Keratinocyte (primary cell): ENCODE measurements at regions not wholly inside any gene's neighbourhood (a gene's known extent, or its start where the extent isn't known, plus 50 kb on each side); places are given as distances from the start of the nearest gene placed in this dataset.

Source experiments
- DNase-seq: peaks from one replicate; pipeline ENCODE4 v3.0.0-alpha.2; 2011; ENCODE audit warnings: low read depth, missing footprints, low spot score
- FAIRE-seq: peaks from 2 replicates; lab custom pipeline; 2011; peaks lifted over from hg19 to GRCh38; lab: Jason Lieb, UNC
- H2AFZ ChIP-seq: 2 replicates; pipeline ENCODE4 v1.6.0; 2012; ENCODE audit warnings: low read length, control low read depth, inconsistent platforms; ENCODE audit not compliant: control insufficient read depth
- H3K27ac ChIP-seq: 2 replicates; pipeline ENCODE4 v1.5.1; 2011; ENCODE audit warnings: low read length; ENCODE audit not compliant: control insufficient read depth, insufficient read depth
- H3K27me3 ChIP-seq: 3 replicates; pipeline ENCODE4 v1.6.0; 2011; ENCODE audit warnings: low read length; ENCODE audit not compliant: control insufficient read depth, insufficient read depth; ENCODE audit errors: extremely low read depth
- H3K36me3 ChIP-seq, 2 experiments: 2 replicates in 1 of 2; 3 replicates in 1 of 2; pipeline ENCODE4 v1.5.1; 2011; ENCODE audit warnings: low read length in 2 of 2, mild to moderate bottlenecking in 1 of 2; ENCODE audit not compliant: control insufficient read depth in 2 of 2, insufficient read depth in 2 of 2; ENCODE audit errors: extremely low read depth in 1 of 2
- H3K4me1 ChIP-seq: 3 replicates; pipeline ENCODE4 v1.5.1; 2011; ENCODE audit warnings: low read length; ENCODE audit not compliant: control insufficient read depth, insufficient read depth; ENCODE audit errors: extremely low read depth
- H3K4me2 ChIP-seq: 3 replicates; pipeline ENCODE4 v1.6.0; 2011; ENCODE audit warnings: low read depth, low read length; ENCODE audit not compliant: control insufficient read depth, insufficient read depth; ENCODE audit errors: extremely low read depth
- H3K4me3 ChIP-seq, 3 experiments: fragments of 200-600 bp in 1 of 3; sonication (generic) in 1 of 3; 2 replicates in 2 of 3; 3 replicates in 1 of 3; pipeline ENCODE4 v1.5.1; 2011 to 2016; ENCODE audit warnings: low read length in 3 of 3, mild to moderate bottlenecking in 3 of 3, control low read depth in 2 of 3, inconsistent platforms in 1 of 3, low read depth in 1 of 3, mixed read lengths in 1 of 3, mixed run types in 1 of 3, moderate library complexity in 1 of 3; ENCODE audit not compliant: control insufficient read depth in 2 of 3, insufficient read depth in 2 of 3; ENCODE audit errors: extremely low read depth in 1 of 3
- H3K79me2 ChIP-seq: 2 replicates; pipeline ENCODE4 v1.6.0; 2012; ENCODE audit warnings: low read length; ENCODE audit not compliant: control insufficient read depth, insufficient read depth
- H3K9ac ChIP-seq: 3 replicates; pipeline ENCODE4 v1.6.0; 2011; ENCODE audit warnings: low read length; ENCODE audit not compliant: control insufficient read depth, insufficient read depth; ENCODE audit errors: extremely low read depth
- H3K9me1 ChIP-seq: 3 replicates; pipeline ENCODE4 v1.6.0; 2011; ENCODE audit warnings: low read length; ENCODE audit not compliant: control insufficient read depth, insufficient read depth; ENCODE audit errors: extremely low read depth
- H3K9me3 ChIP-seq: 2 replicates; pipeline ENCODE4 v1.5.1; 2012; ENCODE audit warnings: low read depth, low read length; ENCODE audit not compliant: control insufficient read depth
- H4K20me1 ChIP-seq: 3 replicates; pipeline ENCODE4 v1.6.0; 2011; ENCODE audit warnings: low read length; ENCODE audit not compliant: control insufficient read depth, insufficient read depth; ENCODE audit errors: extremely low read depth
- EZH2 ChIP-seq: IDR thresholded peaks from one replicate; pipeline ENCODE4 v1.6.1; 2012; ENCODE audit warnings: inconsistent platforms, mild to moderate bottlenecking, low read length, moderate library complexity
- dilution Hi-C: fragments of 300-500 bp; cut with MboI; formaldehyde crosslinking; loops from one replicate; pipeline ENCODE4 v1.7.0; 2020; ENCODE audit warnings: low sequenced_read_pairs; ENCODE audit not compliant: extremely low pct_ligation_motif_present
- TF ChIP-seq, protein P1 (sequence below), 3 experiments: IDR thresholded peaks in 1 of 3; conservative IDR thresholded peaks in 1 of 3; optimal IDR thresholded peaks in 1 of 3; 2 replicates in 2 of 3; 3 replicates in 1 of 3; pipeline versions ENCODE3 to v1.5.1; 2011; ENCODE audit warnings: low read length in 3 of 3, mild to moderate bottlenecking in 3 of 3, moderate library complexity in 2 of 3, control low read depth in 1 of 3, inconsistent platforms in 1 of 3; ENCODE audit not compliant: insufficient read depth in 2 of 3; ENCODE audit errors: extremely low read depth in 1 of 3

- TF ChIP-seq, protein P1, sequence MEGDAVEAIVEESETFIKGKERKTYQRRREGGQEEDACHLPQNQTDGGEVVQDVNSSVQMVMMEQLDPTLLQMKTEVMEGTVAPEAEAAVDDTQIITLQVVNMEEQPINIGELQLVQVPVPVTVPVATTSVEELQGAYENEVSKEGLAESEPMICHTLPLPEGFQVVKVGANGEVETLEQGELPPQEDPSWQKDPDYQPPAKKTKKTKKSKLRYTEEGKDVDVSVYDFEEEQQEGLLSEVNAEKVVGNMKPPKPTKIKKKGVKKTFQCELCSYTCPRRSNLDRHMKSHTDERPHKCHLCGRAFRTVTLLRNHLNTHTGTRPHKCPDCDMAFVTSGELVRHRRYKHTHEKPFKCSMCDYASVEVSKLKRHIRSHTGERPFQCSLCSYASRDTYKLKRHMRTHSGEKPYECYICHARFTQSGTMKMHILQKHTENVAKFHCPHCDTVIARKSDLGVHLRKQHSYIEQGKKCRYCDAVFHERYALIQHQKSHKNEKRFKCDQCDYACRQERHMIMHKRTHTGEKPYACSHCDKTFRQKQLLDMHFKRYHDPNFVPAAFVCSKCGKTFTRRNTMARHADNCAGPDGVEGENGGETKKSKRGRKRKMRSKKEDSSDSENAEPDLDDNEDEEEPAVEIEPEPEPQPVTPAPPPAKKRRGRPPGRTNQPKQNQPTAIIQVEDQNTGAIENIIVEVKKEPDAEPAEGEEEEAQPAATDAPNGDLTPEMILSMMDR (optimal IDR thresholded peaks at IDR 0.05 in 1 of 3, IDR thresholded peaks at IDR 0.05 in 1 of 3, conservative IDR thresholded peaks at IDR 0.05 in 1 of 3; ENCODE audit: extremely low read depth in 1 of 3, insufficient read depth in 2 of 3, low read length in 3 of 3): no peak
- no peak for TF ChIP-seq EZH2
- DNase-seq (no peak), FAIRE-seq (no peak)
- Histone ChIP-seq H3K9me3 (no peaks in the 10 kb centered on the region), H2AFZ (no peak overlapping the region), H3K4me2 (no peak overlapping the region), H3K4me3 (no peak overlapping the region), H3K4me1 (peaks cover 19% of the 10 kb centered on the region), H3K79me2 (no peaks in the 10 kb centered on the region), H3K27me3 (no peaks in the 10 kb centered on the region), H4K20me1 (no peaks in the 10 kb centered on the region), H3K9me1 (no peaks in the 10 kb centered on the region), H3K27ac (no peak overlapping the region), H3K9ac (no peak overlapping the region), H3K36me3 (no peaks in the 10 kb centered on the region)
- dilution Hi-C loops: no loop called here
Observed at GRCh38 chr4:181956512-181956911, 286.7 kb upstream of the TENM3 start.

DNA sequence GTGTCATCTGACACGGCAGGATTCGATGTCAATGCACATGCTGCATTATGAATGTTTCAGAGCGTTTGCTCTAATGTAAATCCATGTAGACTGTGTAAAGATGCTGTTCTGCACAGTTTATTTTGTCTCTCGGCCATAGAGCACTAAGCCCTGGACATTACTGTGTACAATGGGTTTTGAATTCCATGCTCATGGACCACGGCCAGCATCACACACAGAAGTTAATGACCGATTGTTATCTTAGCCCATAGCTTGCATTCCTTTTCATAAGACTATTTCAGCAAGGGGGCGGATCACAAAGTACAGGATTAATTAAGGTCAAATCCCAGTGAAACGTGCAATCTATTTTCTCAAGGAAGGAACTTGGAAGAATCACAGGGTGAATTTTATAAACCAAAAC lies 286.1 kb upstream of the TENM3 start:
- TF ChIP-seq, protein P1 (optimal IDR thresholded peaks at IDR 0.05 in 1 of 3, IDR thresholded peaks at IDR 0.05 in 1 of 3, conservative IDR thresholded peaks at IDR 0.05 in 1 of 3; ENCODE audit: extremely low read depth in 1 of 3, insufficient read depth in 2 of 3, low read length in 3 of 3): no peak
- TF ChIP-seq EZH2: no peak
- dilution Hi-C loops: no loop called here
- H3K4me2 ChIP-seq: no peak overlapping the region
- no peak overlapping the region for H3K9ac ChIP-seq
- no peaks in the 10 kb centered on the region for H3K27me3 ChIP-seq
- H2AFZ ChIP-seq: no peak overlapping the region
- H3K4me3 ChIP-seq: no peak overlapping the region
- H3K27ac ChIP-seq: no peak overlapping the region
- no peaks in the 10 kb centered on the region for H3K79me2 ChIP-seq
- peaks cover 16% of the 10 kb centered on the region for H3K4me1 ChIP-seq
- no peaks in the 10 kb centered on the region for H4K20me1 ChIP-seq
- no peak for FAIRE-seq
- DNase-seq: no peak
- H3K36me3 ChIP-seq: no peaks in the 10 kb centered on the region
- no peaks in the 10 kb centered on the region for H3K9me3 ChIP-seq
- H3K9me1 ChIP-seq: no peaks in the 10 kb centered on the region
